GM12872 (cell line): ENCODE measurements at regions not wholly inside any gene's neighbourhood (a gene's known extent, or its start where the extent isn't known, plus 50 kb on each side); places are given as distances from the start of the nearest gene placed in this dataset.

ENCODE experiments used
- TF ChIP-seq, protein P1 (sequence below): IDR thresholded peaks from 3 replicates; pipeline ENCODE4 v1.5.1; 2011; ENCODE audit warnings: low read depth, mild to moderate bottlenecking, low read length, moderate library complexity; ENCODE audit not compliant: insufficient read depth

DNA sequence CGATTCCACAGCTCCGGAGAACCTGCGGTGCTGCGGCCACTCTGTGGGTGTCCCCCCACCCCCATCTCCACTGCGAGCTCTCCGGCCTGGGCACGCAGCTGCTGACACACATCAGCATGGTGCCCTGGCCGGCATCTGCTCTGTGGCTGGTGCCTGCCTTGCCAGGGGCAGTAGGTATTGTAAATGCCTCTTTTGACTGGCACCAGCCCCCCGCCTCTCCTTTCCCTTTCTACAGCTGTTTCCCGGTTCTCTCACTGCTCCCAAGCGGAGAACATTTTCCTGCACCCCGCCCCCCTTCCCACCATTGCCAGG lies 357.1 kb upstream of the ZNF32 start:
- TF ChIP-seq, protein P1, sequence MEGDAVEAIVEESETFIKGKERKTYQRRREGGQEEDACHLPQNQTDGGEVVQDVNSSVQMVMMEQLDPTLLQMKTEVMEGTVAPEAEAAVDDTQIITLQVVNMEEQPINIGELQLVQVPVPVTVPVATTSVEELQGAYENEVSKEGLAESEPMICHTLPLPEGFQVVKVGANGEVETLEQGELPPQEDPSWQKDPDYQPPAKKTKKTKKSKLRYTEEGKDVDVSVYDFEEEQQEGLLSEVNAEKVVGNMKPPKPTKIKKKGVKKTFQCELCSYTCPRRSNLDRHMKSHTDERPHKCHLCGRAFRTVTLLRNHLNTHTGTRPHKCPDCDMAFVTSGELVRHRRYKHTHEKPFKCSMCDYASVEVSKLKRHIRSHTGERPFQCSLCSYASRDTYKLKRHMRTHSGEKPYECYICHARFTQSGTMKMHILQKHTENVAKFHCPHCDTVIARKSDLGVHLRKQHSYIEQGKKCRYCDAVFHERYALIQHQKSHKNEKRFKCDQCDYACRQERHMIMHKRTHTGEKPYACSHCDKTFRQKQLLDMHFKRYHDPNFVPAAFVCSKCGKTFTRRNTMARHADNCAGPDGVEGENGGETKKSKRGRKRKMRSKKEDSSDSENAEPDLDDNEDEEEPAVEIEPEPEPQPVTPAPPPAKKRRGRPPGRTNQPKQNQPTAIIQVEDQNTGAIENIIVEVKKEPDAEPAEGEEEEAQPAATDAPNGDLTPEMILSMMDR: no peak

GRCh38 chr10:44004913-44005787 lies 356.5 kb upstream of the ZNF32 start:
- TF ChIP-seq, protein P1: no peak

DNA sequence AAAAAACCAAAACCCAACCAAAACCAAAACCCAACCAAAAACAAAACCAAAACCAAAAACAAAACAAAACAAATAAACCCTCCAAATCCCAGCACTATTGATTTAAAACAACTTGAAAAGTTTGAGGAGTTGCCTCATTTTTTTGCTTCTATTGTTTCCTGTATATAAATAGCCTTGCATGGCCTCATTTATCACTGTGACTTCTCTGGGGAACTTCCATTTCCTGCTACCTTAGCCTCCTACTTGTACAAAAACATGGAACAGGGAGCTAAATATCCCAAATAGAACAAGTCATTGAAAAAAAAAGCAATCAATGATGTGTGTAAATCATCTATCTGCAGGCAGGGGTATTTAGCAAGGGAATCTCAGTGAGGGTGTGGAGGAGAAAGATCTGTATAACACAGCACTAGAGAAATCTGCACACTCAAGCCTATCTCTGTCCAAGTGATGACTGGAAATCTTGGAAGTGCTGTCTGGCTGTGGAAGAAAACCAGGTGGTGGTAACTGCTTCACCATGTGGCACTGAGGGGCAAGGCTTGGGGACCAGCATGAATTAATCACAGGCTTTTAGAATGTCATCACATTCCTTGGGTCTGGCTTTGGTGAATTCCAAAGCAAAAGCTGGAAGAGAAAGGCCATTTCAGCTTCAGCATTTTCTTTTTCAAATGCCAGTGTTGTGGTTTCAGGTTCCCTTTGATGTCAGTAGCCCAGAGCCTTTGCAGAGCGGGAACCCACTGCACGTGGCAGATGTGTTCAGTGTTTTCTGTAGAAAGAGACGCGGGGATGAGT lies 349.5 kb upstream of the ZNF32 start:
- TF ChIP-seq, protein P1: no peak

DNA sequence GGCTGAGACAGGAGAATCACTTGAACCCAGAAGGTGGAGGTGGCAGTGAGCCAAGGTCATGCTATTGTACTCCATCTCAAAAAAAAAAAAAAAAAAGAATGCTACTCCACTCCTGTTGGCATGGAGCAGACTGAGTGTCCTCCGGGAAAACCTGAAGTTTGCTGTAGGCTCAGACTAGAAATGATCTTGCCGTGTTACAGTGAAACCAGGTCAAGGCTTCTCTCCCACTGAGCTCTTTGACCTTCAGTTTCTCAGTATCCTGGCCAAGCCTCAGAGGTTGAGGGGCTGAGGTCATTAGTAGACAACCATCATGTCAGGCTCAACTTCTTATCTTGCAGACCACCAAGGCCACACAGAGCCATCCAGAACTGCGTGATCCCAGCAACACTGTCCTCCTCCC lies 348.6 kb upstream of the ZNF32 start:
- TF ChIP-seq, protein P1: no peak

DNA sequence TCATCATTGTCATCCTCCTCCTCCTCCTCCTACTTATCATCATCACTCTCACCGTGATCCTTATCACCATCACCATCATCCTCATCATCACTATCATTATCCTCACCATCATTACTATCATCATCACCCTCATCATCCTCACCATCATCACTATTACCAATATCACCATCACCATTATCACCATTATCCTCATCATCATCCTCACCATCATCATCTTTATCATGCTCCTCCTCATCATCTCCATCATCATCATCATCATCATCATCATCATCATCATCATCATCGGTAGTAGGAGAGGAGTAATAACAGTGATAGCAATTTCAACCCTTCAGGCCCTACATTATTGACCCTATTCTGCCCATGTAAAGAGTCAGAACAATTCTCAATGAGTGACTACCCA lies 345.9 kb upstream of the ZNF32 start:
- TF ChIP-seq, protein P1: no peak

- TF ChIP-seq, protein P1: no peak
These were observed 337.7 kb upstream of the ZNF32 start for GRCh38 chr10:43986374-43986773.

DNA sequence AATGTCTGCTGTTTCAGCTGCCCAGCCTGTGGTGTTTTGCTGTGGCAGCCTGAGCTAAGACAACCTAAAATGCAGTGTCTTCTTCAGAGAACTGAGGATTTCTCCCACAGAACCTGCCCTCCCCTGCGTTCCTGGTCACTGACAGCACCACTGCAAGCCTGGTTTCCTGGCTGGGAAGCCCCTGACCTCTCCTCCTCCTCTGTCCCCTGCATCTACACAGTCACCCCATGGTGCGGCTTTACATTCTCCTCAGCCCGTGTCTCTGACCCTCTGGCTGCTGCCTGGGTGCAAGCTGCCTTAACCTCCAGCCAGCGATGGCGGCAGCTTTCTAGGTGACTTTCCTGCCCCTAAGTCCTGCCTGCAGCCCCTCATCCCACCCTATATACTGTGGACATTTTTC lies 337.3 kb upstream of the ZNF32 start:
- TF ChIP-seq, protein P1: no peak
